Gastrocnemius medialis (tissue), 4 donors: ENCODE measurements at regions not wholly inside any gene's neighbourhood (a gene's known extent, or its start where the extent isn't known, plus 50 kb on each side); places are given as distances from the start of the nearest gene placed in this dataset.

Experiments used
- ATAC-seq, 2 donors: fragments of 150-250 bp; one replicate each; pipeline ENCODE4 v1.9.1; 2016
- DNase-seq, 2 donors: peaks; one replicate each; pipeline ENCODE4 v3.0.0-alpha.2; 2019
- H3K27ac ChIP-seq, 4 donors: fragments of 200-600 bp; sonication (generic); 1 replicate in 1 of 4; 2 replicates in 3 of 4; pipeline ENCODE4 v1.5.1; 2016 to 2018; ENCODE audit warnings: mild to moderate bottlenecking in 2 of 4, moderate library complexity in 1 of 4
- H3K27me3 ChIP-seq, 3 donors: fragments of 200-600 bp; sonication (generic) in 2 of 3; 1 replicate in 1 of 3; 2 replicates in 2 of 3; pipeline versions ENCODE4 v1.5.1 to v1.6.0; 2016 to 2019; ENCODE audit warnings: mild to moderate bottlenecking in 1 of 3, moderate library complexity in 1 of 3
- H3K36me3 ChIP-seq, 2 donors: fragments of 200-600 bp; sonication (generic) in 1 of 2; one replicate each; pipeline ENCODE4 v1.5.1; 2017 to 2018
- H3K4me1 ChIP-seq, 2 donors: fragments of 200-600 bp; sonication (generic) in 1 of 2; one replicate each; pipeline ENCODE4 v1.5.1; 2016 to 2017; ENCODE audit warnings: mild to moderate bottlenecking in 2 of 2
- H3K4me3 ChIP-seq, 4 donors: fragments of 200-600 bp; sonication (generic) in 3 of 4; 1 replicate in 1 of 4; 2 replicates in 3 of 4; pipeline ENCODE4 v1.5.1; 2016 to 2019; ENCODE audit warnings: mild to moderate bottlenecking in 2 of 4
- H3K9me3 ChIP-seq, 3 donors: fragments of 200-600 bp; sonication (generic) in 2 of 3; 1 replicate in 1 of 3; 2 replicates in 2 of 3; pipeline ENCODE4 v1.5.1; 2016 to 2019
- POLR2A ChIP-seq, 2 donors: fragments of 450-650 bp; IDR thresholded peaks; one replicate each; pipeline ENCODE4 v1.6.1; 2017; ENCODE audit warnings: antibody characterized with exemption in 2 of 2, mild to moderate bottlenecking in 2 of 2, moderate library complexity in 2 of 2
- in situ Hi-C, 4 donors: fragments of 200-750 bp; cut with MboI; loops; one replicate each; pipeline versions ENCODE4 v1.15.0 to v1.8.0; 2017; ENCODE audit warnings: low sequenced_read_pairs in 4 of 4
- intact Hi-C: fragments of 100-400 bp; cut with DNase I; formaldehyde crosslinking; loops from one replicate; pipeline ENCODE4 v1.15.1; 2023; ENCODE audit warnings: low total_unique reads
- TF ChIP-seq, protein P1 (sequence below), 5 experiments: fragments of 450-650 bp in 3 of 5; fragments of 200-600 bp in 2 of 5; sonication (generic) in 2 of 5; IDR thresholded peaks in 4 of 5; conservative IDR thresholded peaks in 1 of 5; 1 replicate in 4 of 5; 2 replicates in 1 of 5; pipeline ENCODE4 v1.5.1; 2016 to 2019; ENCODE audit warnings: antibody characterized with exemption in 5 of 5, mild to moderate bottlenecking in 3 of 5, moderate library complexity in 3 of 5

DNA sequence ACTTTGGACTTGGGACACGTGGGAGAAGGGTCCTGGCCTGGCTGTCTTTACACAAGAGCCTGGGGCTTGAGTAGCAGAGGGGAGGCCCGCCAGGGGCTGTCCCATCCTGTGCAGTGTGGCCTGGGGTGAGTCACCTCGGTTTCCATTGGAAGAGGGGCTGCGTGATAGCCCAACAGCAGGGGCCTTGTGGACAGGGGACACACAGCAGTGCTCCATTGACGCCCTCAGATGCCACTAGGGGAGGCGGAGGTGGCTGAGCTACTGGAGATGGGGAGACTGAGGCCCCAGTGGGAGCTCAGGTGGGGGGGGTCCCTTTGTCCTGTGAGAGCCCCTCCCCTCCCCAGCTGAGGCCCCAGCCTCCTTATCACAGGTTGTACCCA lies 50.0 kb upstream of the RNU6ATAC start:
- Histone ChIP-seq H3K4me1 (peaks cover 21 to 25% of the 10 kb centered on the region in 2 donors), H3K27me3 (no peaks in the 10 kb centered on the region), H3K27ac (peak overlapping the region in 1 of 4 donors; percentile 43), H3K36me3 (no peaks in the 10 kb centered on the region), H3K9me3 (no peaks in the 10 kb centered on the region), H3K4me3 (no peak overlapping the region)
- intact Hi-C loops = no loop called here
- ATAC-seq = no peak
- TF ChIP-seq POLR2A (IDR thresholded peaks at IDR 0.05) = no peak
- TF ChIP-seq, protein P1, sequence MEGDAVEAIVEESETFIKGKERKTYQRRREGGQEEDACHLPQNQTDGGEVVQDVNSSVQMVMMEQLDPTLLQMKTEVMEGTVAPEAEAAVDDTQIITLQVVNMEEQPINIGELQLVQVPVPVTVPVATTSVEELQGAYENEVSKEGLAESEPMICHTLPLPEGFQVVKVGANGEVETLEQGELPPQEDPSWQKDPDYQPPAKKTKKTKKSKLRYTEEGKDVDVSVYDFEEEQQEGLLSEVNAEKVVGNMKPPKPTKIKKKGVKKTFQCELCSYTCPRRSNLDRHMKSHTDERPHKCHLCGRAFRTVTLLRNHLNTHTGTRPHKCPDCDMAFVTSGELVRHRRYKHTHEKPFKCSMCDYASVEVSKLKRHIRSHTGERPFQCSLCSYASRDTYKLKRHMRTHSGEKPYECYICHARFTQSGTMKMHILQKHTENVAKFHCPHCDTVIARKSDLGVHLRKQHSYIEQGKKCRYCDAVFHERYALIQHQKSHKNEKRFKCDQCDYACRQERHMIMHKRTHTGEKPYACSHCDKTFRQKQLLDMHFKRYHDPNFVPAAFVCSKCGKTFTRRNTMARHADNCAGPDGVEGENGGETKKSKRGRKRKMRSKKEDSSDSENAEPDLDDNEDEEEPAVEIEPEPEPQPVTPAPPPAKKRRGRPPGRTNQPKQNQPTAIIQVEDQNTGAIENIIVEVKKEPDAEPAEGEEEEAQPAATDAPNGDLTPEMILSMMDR (IDR thresholded peaks at IDR 0.05 in 4 of 5, conservative IDR thresholded peaks at IDR 0.05 in 1 of 5) = no peak
- DNase-seq = peak in 1 of 2 donors; percentile 1
- in situ Hi-C loops = no loop called here

DNA sequence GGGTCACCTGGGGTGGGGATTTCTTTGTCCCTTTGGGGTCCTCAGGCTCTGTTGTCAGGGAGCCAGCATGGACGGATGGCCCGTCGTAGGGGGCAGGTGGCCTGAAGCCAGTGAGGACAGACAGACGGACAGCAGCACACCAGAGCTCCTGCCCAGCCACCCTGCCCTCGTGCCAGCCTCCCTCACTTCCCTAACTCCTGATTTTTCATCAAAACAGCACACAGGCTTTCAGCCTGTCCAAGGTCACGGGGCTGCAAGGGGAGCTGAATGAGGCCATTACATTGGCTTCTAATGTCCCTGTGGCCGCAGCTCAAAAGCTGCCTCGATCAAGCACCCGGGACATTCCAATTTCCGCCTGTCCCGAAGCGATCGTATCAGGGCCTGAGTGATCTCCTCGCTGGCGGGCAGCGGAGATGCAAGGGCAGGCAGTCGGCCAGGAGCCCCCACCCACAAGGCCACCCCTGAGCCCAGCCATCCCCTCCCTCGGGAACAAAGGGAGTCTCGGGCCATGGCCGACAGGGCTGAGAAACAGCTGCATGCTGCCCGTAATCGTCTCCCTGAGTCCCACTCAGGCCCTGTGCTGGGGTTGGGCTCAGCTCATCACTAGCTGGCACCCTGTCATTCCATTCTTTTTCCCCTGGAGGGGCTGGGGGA lies 50.5 kb upstream of the RNU6ATAC start:
- in situ Hi-C loops = no loop called here
- no peak overlapping the region for H3K4me3 ChIP-seq
- peaks cover 16 to 20% of the 10 kb centered on the region in 2 donors for H3K4me1 ChIP-seq
- DNase-seq (peak in 1 of 2 donors; percentile 1), ATAC-seq (no peak)
- intact Hi-C loops = no loop called here
- no peaks in the 10 kb centered on the region for H3K36me3 ChIP-seq
- H3K27ac ChIP-seq = peak overlapping the region; percentile 4 to 63 (median 42)
- no peak for TF ChIP-seq POLR2A (IDR thresholded peaks at IDR 0.05)
- TF ChIP-seq, protein P1 (IDR thresholded peaks at IDR 0.05 in 4 of 5, conservative IDR thresholded peaks at IDR 0.05 in 1 of 5) = no peak
- H3K9me3 ChIP-seq = no peaks in the 10 kb centered on the region
- H3K27me3 ChIP-seq = no peaks in the 10 kb centered on the region

DNA sequence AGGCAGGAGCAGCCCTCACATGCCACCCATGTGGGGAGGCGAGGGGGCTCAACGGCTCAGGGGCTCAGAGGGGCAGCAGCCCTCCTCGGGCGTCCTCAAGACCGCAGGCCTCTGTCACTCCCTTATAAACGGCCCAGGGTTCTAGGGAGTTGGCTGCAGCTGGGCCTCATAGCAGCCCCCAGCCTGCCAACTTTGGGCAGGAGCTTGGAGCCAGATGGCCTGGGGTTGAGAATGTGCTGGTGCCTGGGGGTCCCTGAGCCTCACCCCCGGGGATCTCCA lies 51.0 kb upstream of the RNU6ATAC start:
- Histone ChIP-seq H3K27me3 (no peaks in the 10 kb centered on the region), H3K4me1 (peaks cover 12 to 15% of the 10 kb centered on the region in 2 donors), H3K9me3 (no peaks in the 10 kb centered on the region), H3K36me3 (no peaks in the 10 kb centered on the region), H3K4me3 (no peak overlapping the region), H3K27ac (peak overlapping the region; percentile 4 to 63 (median 42))
- intact Hi-C loops = no loop called here
- ATAC-seq (no peak), DNase-seq (no peak)
- in situ Hi-C loops = no loop called here
- TF ChIP-seq POLR2A (IDR thresholded peaks at IDR 0.05) = no peak
- TF ChIP-seq, protein P1 (IDR thresholded peaks at IDR 0.05 in 4 of 5, conservative IDR thresholded peaks at IDR 0.05 in 1 of 5) = no peak

DNA sequence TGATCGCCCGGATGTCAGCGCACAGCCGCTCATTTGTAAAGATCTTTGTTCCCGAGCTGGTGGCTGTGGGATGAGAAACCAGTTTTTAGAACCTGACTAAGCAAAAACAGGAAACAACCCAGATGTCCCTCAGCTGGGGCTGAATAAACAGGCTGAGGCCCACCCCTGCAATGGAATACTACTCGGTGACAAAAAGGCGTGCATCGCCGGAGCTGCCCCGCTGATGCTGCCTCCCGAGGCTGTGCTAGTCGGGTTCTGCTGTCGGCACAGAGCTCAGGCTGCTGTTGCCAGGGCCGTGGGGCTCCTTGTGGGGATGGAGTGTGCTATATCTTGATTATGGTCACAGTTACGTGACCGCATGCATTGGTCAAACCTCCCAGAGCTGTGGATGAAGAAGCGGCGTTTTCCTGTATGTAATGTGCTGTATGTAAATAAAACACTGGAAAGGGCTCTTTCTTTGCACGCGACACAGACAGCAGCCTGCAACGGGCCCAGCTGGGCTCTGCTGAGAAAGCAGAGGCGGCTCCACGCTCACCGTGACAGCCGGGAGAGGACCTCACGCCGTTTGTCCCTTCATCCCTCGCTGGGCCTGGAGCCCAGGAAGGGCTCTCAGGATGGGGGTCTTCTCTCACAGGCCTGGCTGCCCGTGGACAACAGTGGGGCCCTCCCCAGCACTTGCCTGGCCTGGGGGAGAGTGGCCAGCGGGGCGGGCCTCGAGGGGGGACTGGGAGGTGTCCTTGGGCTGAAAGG lies 51.5 kb upstream of the RNU6ATAC start:
- Histone ChIP-seq H3K27me3 (no peaks in the 10 kb centered on the region), H3K4me3 (no peak overlapping the region)
- intact Hi-C loops = no loop called here

More for the DNA sequence above, 51.5 kb upstream of the RNU6ATAC start:
- no peak for TF ChIP-seq POLR2A (IDR thresholded peaks at IDR 0.05)
- TF ChIP-seq, protein P1 (IDR thresholded peaks at IDR 0.05 in 4 of 5, conservative IDR thresholded peaks at IDR 0.05 in 1 of 5) = no peak
- no peaks in the 10 kb centered on the region for H3K36me3 ChIP-seq
- H3K9me3 ChIP-seq = no peaks in the 10 kb centered on the region
- DNase-seq = peak in 1 of 2 donors; percentile 4
- H3K27ac ChIP-seq = peak overlapping the region; percentile 4 to 63 (median 42)
- peaks cover 6 to 10% of the 10 kb centered on the region in 2 donors for H3K4me1 ChIP-seq
- in situ Hi-C loops = no loop called here
- no peak for ATAC-seq
